ENCODE measurements at regions not wholly inside any gene's neighbourhood (a gene's known extent, or its start where the extent isn't known, plus 50 kb on each side); places are given as distances from the start of the nearest gene placed in this dataset.

GRCh38 chr11:88421530-88421929 lies 84.0 kb upstream of the CTSC start:
- POLR2A ChIA-PET, result no interaction called here
- TF ChIP-seq FOXA1 (IDR thresholded peaks at IDR 0.05) (no peak), FOXM1 (IDR thresholded peaks at IDR 0.05; ENCODE audit: borderline replicate concordance) (no peak), L3MBTL2 (conservative IDR thresholded peaks at IDR 0.05) (no peak), LEF1 (IDR thresholded peaks at IDR 0.05; ENCODE audit: borderline replicate concordance) (no peak), TARDBP (IDR thresholded peaks at IDR 0.05) (no peak), SUZ12 (IDR thresholded peaks at IDR 0.05) (no peak), FOXK2 (IDR thresholded peaks at IDR 0.05) (no peak), BHLHE40 (IDR thresholded peaks at IDR 0.05; ENCODE audit: borderline replicate concordance) (no peak), ZNF384 (IDR thresholded peaks at IDR 0.05) (no peak), NFRKB (IDR thresholded peaks at IDR 0.05) (no peak), ARNT (IDR thresholded peaks at IDR 0.05) (no peak), HDGF (IDR thresholded peaks at IDR 0.05; ENCODE audit: borderline replicate concordance) (no peak), SP1 (IDR thresholded peaks at IDR 0.05) (no peak), CTBP1 (IDR thresholded peaks at IDR 0.05; ENCODE audit: borderline replicate concordance) (no peak), ELF4 (IDR thresholded peaks at IDR 0.05) (no peak), PKNOX1 (IDR thresholded peaks at IDR 0.05) (no peak)
- CTCF ChIA-PET, result interaction anchor here (0.5 to 0.6 kb wide), 2 partner anchors 27 to 405 kb away, joined by 3 to 4 read pairs; no protein-coding TSS in a partner anchor
- DNase-seq (ENCODE audit: extremely low spot score), result no peak

- TF ChIP-seq BHLHE40 (IDR thresholded peaks at IDR 0.05; ENCODE audit: borderline replicate concordance) (no peak), PKNOX1 (IDR thresholded peaks at IDR 0.05) (no peak), FOXA1 (IDR thresholded peaks at IDR 0.05) (no peak), SP1 (IDR thresholded peaks at IDR 0.05) (no peak), ARNT (IDR thresholded peaks at IDR 0.05) (no peak), HDGF (IDR thresholded peaks at IDR 0.05; ENCODE audit: borderline replicate concordance) (no peak), NFRKB (IDR thresholded peaks at IDR 0.05) (no peak), CTBP1 (IDR thresholded peaks at IDR 0.05; ENCODE audit: borderline replicate concordance) (no peak), L3MBTL2 (conservative IDR thresholded peaks at IDR 0.05) (no peak), ELF4 (IDR thresholded peaks at IDR 0.05) (no peak), FOXK2 (IDR thresholded peaks at IDR 0.05) (no peak), FOXM1 (IDR thresholded peaks at IDR 0.05; ENCODE audit: borderline replicate concordance) (no peak), LEF1 (IDR thresholded peaks at IDR 0.05; ENCODE audit: borderline replicate concordance) (no peak), TARDBP (IDR thresholded peaks at IDR 0.05) (no peak), ZNF384 (IDR thresholded peaks at IDR 0.05) (no peak), SUZ12 (IDR thresholded peaks at IDR 0.05) (no peak)
- CTCF ChIA-PET, result no interaction called here
- DNase-seq (ENCODE audit: extremely low spot score), result no peak
- POLR2A ChIA-PET, result interaction anchor here (0.7 kb wide), 1 partner anchor 31 kb away, joined by 3 read pairs; no protein-coding TSS in a partner anchor
Measured at GRCh38 chr11:88420165-88420791, 82.7 kb upstream of the CTSC start.

GRCh38 chr11:88418508-88418907 lies 81.0 kb upstream of the CTSC start:
- POLR2A ChIA-PET, result no interaction called here
- CTCF ChIA-PET, result interaction anchor here (0.9 kb wide), 1 partner anchor 126 kb away, joined by 3 read pairs; no protein-coding TSS in a partner anchor
- DNase-seq (ENCODE audit: extremely low spot score), result no peak
- TF ChIP-seq FOXK2 (IDR thresholded peaks at IDR 0.05) (no peak), LEF1 (IDR thresholded peaks at IDR 0.05; ENCODE audit: borderline replicate concordance) (no peak), FOXM1 (IDR thresholded peaks at IDR 0.05; ENCODE audit: borderline replicate concordance) (no peak)

- no peak for TF ChIP-seq SUZ12 (IDR thresholded peaks at IDR 0.05)
- TF ChIP-seq FOXK2 (IDR thresholded peaks at IDR 0.05), result no peak
- TF ChIP-seq ARNT (IDR thresholded peaks at IDR 0.05), result no peak
- TF ChIP-seq NFRKB (IDR thresholded peaks at IDR 0.05), result no peak
- TF ChIP-seq ZNF384 (IDR thresholded peaks at IDR 0.05), result no peak
- TF ChIP-seq FOXA1 (IDR thresholded peaks at IDR 0.05), result no peak
- no peak for TF ChIP-seq LEF1 (IDR thresholded peaks at IDR 0.05; ENCODE audit: borderline replicate concordance)
- ChIA-PET CTCF (no interaction called here), POLR2A (no interaction called here)
- no peak for DNase-seq (ENCODE audit: extremely low spot score)
Measured at GRCh38 chr11:88415495-88415894, 78.0 kb upstream of the CTSC start.

- TF ChIP-seq FOXM1 (IDR thresholded peaks at IDR 0.05; ENCODE audit: borderline replicate concordance), result no peak
- no peak for TF ChIP-seq CTBP1 (IDR thresholded peaks at IDR 0.05; ENCODE audit: borderline replicate concordance)
- no peak for TF ChIP-seq SUZ12 (IDR thresholded peaks at IDR 0.05)
- TF ChIP-seq PKNOX1 (IDR thresholded peaks at IDR 0.05), result no peak
- TF ChIP-seq LEF1 (IDR thresholded peaks at IDR 0.05; ENCODE audit: borderline replicate concordance), result no peak
- no peak for TF ChIP-seq NFRKB (IDR thresholded peaks at IDR 0.05)
- no peak for TF ChIP-seq L3MBTL2 (conservative IDR thresholded peaks at IDR 0.05)
- TF ChIP-seq ELF4 (IDR thresholded peaks at IDR 0.05), result no peak
- no peak for TF ChIP-seq FOXK2 (IDR thresholded peaks at IDR 0.05)
- no peak for TF ChIP-seq ARNT (IDR thresholded peaks at IDR 0.05)
- no peak for TF ChIP-seq SP1 (IDR thresholded peaks at IDR 0.05)
- TF ChIP-seq ZNF384 (IDR thresholded peaks at IDR 0.05), result no peak
- no peak for TF ChIP-seq HDGF (IDR thresholded peaks at IDR 0.05; ENCODE audit: borderline replicate concordance)
- no peak for TF ChIP-seq TARDBP (IDR thresholded peaks at IDR 0.05)
- no peak for TF ChIP-seq FOXA1 (IDR thresholded peaks at IDR 0.05)
- TF ChIP-seq BHLHE40 (IDR thresholded peaks at IDR 0.05; ENCODE audit: borderline replicate concordance), result no peak
- POLR2A ChIA-PET, result no interaction called here
- no peak for DNase-seq (ENCODE audit: extremely low spot score)
- CTCF ChIA-PET, result no interaction called here
Measured at GRCh38 chr11:88414981-88415413, 77.5 kb upstream of the CTSC start.

- POLR2A ChIA-PET, result no interaction called here
- no peak for TF ChIP-seq PKNOX1 (IDR thresholded peaks at IDR 0.05)
- DNase-seq (ENCODE audit: extremely low spot score), result peak; percentile 14
- CTCF ChIA-PET, result no interaction called here
Measured at GRCh38 chr11:88414385-88414861, 76.9 kb upstream of the CTSC start.

Measured in HEK293T (cell line).